Endothelial cell (in vitro differentiated cells): ENCODE measurements at regions not wholly inside any gene's neighbourhood (a gene's known extent, or its start where the extent isn't known, plus 50 kb on each side); places are given as distances from the start of the nearest gene placed in this dataset.
A peak's percentile ranks its signal among the peaks of the same experiment; 100 is the strongest.

Experiments used
- DNase-seq: peaks from one replicate; pipeline ENCODE4 v3.0.0; 2021; ENCODE audit warnings: low spot score
- H3K27ac Mint-ChIP-seq: one replicate; pipeline ENCODE4 v1.8.0; 2021; ENCODE audit warnings: mixed read lengths, inconsistent platforms; ENCODE audit not compliant: unreplicated experiment
- H3K27me3 Mint-ChIP-seq: one replicate; pipeline ENCODE4 v1.8.0; 2021; ENCODE audit warnings: mild to moderate bottlenecking, moderate library complexity, mixed read lengths, inconsistent platforms; ENCODE audit not compliant: unreplicated experiment
- H3K36me3 Mint-ChIP-seq: one replicate; pipeline ENCODE4 v1.8.0; 2021; ENCODE audit warnings: mild to moderate bottlenecking, low read depth, mixed read lengths, inconsistent platforms; ENCODE audit not compliant: unreplicated experiment
- H3K4me1 Mint-ChIP-seq: one replicate; pipeline ENCODE4 v1.8.0; 2021; ENCODE audit warnings: mild to moderate bottlenecking, mixed read lengths, inconsistent platforms; ENCODE audit not compliant: unreplicated experiment
- H3K4me3 Mint-ChIP-seq: one replicate; pipeline ENCODE4 v1.8.0; 2021; ENCODE audit warnings: mild to moderate bottlenecking, mixed read lengths, inconsistent platforms; ENCODE audit not compliant: unreplicated experiment
- H3K9me3 Mint-ChIP-seq: one replicate; pipeline ENCODE4 v1.8.0; 2021; ENCODE audit warnings: mixed read lengths, inconsistent platforms; ENCODE audit not compliant: unreplicated experiment
- TF ChIP-seq, protein P1 (sequence below): fragments of 200-600 bp; sonication (generic); IDR thresholded peaks from one replicate; pipeline ENCODE4 v1.5.0; 2021; ENCODE audit warnings: antibody characterized with exemption; ENCODE audit not compliant: unreplicated experiment

GRCh38 chr9:129384491-129385210 is 206.6 kb upstream of the IER5L start:
- H3K4me3 Mint-ChIP-seq = peak overlapping the region; percentile 74
- H3K9me3 Mint-ChIP-seq = no peaks in the 10 kb centered on the region
- DNase-seq = no peak
- TF ChIP-seq, protein P1, sequence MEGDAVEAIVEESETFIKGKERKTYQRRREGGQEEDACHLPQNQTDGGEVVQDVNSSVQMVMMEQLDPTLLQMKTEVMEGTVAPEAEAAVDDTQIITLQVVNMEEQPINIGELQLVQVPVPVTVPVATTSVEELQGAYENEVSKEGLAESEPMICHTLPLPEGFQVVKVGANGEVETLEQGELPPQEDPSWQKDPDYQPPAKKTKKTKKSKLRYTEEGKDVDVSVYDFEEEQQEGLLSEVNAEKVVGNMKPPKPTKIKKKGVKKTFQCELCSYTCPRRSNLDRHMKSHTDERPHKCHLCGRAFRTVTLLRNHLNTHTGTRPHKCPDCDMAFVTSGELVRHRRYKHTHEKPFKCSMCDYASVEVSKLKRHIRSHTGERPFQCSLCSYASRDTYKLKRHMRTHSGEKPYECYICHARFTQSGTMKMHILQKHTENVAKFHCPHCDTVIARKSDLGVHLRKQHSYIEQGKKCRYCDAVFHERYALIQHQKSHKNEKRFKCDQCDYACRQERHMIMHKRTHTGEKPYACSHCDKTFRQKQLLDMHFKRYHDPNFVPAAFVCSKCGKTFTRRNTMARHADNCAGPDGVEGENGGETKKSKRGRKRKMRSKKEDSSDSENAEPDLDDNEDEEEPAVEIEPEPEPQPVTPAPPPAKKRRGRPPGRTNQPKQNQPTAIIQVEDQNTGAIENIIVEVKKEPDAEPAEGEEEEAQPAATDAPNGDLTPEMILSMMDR = no peak
- H3K36me3 Mint-ChIP-seq = peaks cover 4% of the 10 kb centered on the region
- H3K4me1 Mint-ChIP-seq = no peaks in the 10 kb centered on the region
- H3K27ac Mint-ChIP-seq = no peak overlapping the region
- H3K27me3 Mint-ChIP-seq = peaks cover 3% of the 10 kb centered on the region

DNA sequence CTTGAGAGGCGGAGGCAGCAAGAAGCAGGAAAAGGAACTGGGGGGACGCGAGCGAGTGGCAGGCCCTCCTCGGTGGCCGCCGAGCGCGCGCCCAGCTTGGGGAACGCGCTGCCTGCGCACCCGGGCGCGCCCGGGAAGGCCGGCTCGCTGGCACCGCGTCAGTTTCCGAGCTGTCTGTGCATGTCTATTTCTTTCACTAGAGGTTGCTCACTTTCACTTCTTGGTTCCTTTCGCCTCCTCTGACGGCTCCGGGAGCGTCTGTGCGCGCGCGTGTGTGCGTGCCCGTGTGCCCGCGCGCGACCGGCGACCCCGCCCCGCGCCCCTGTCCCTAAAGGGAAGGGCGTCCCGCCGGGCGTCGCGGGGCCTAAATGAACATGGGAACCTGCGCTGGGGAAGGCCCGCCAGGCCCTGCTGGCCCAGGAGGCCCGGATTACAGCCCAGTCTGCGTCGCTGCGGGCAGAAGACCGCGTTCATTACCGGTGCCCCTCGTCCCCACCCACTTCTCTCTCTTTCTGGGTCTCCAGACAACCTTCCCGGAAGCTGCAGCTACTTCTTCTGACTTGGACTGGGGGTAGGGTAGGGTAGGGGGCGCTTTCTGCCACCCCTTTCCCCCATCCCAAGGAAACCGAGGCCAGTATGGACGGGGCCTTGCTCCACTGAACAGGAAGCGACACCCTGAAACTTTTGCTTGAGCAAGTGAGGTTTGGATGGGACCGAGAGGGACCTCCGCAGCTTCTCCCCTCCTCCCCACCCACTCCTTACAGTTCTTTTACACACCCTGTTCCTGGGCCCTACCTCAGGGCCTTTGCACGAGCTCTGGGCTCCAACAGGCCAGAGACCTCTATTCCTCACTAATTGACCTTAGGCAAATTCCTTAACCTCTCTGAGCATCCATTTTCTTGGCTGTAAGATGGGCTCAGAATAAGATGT is 205.8 kb upstream of the IER5L start:
- Mint-ChIP-seq H3K9me3 (no peaks in the 10 kb centered on the region), H3K27me3 (peaks cover 3% of the 10 kb centered on the region), H3K4me3 (peak overlapping the region; percentile 74), H3K4me1 (no peaks in the 10 kb centered on the region), H3K27ac (peak overlapping the region; percentile 36), H3K36me3 (peaks cover 4% of the 10 kb centered on the region)
- TF ChIP-seq, protein P1 = no peak
- peak; percentile 52 for DNase-seq

- Mint-ChIP-seq H3K27me3 (peaks cover 3% of the 10 kb centered on the region), H3K27ac (no peak overlapping the region), H3K4me1 (no peaks in the 10 kb centered on the region), H3K9me3 (no peaks in the 10 kb centered on the region), H3K36me3 (peaks cover 4% of the 10 kb centered on the region), H3K4me3 (peak overlapping the region; percentile 25)
- TF ChIP-seq, protein P1 = no peak
- DNase-seq = no peak
Observed at GRCh38 chr9:129383019-129383560, 205.0 kb upstream of the IER5L start.

GRCh38 chr9:129382281-129383018 is 204.4 kb upstream of the IER5L start:
- Mint-ChIP-seq H3K27me3 (peaks cover 3% of the 10 kb centered on the region), H3K9me3 (no peaks in the 10 kb centered on the region), H3K36me3 (peaks cover 4% of the 10 kb centered on the region), H3K27ac (no peak overlapping the region), H3K4me1 (no peaks in the 10 kb centered on the region), H3K4me3 (peak overlapping the region; percentile 25)
- TF ChIP-seq, protein P1 = no peak
- no peak for DNase-seq
